ENCODE measurements at regions not wholly inside any gene's neighbourhood (a gene's known extent, or its start where the extent isn't known, plus 50 kb on each side); places are given as distances from the start of the nearest gene placed in this dataset.

DNA sequence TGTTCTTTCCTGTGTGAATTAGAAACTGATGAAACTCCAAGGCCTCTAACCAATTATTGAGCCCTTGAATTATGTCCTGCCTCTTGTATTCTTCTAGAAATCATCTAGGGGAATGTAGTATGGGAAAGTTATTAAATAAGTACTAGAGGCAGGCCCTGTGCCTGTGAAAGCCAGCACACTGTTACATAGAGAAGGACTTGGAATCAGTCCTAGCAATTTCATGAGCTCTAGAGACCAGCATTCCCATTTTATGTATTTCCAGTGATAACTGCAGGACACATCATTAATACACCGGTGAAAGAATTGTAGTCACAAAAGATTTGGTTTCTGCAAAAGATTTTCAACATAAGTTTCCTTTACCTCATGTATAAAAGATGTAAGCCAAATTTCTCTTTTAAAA is 168.5 kb upstream of the VLDLR start:
- no peaks in the 10 kb centered on the region for H3K4me1 ChIP-seq (ENCODE audit: insufficient read depth, insufficient read length)
- H3K4me3 ChIP-seq (ENCODE audit: insufficient read length, low read depth) = no peak overlapping the region
- DNase-seq (ENCODE audit: low read depth, low spot score) = no peak
- H3K36me3 ChIP-seq (ENCODE audit: insufficient read depth, insufficient read length, low read length) = no peaks in the 10 kb centered on the region
- H3K9ac ChIP-seq (ENCODE audit: insufficient read length, low read depth) = no peak overlapping the region
- H3K9me3 ChIP-seq (ENCODE audit: insufficient read depth, low read length) = no peaks in the 10 kb centered on the region
- H3K27me3 ChIP-seq (ENCODE audit: insufficient read depth, insufficient read length) = no peaks in the 10 kb centered on the region
- TF ChIP-seq ZNF274 (IDR thresholded peaks at IDR 0.05; ENCODE audit: low read depth, low read length) (no peak), YY1 (IDR thresholded peaks at IDR 0.05; ENCODE audit: insufficient read depth, insufficient read length) (no peak), SUZ12 (IDR thresholded peaks at IDR 0.05; ENCODE audit: extremely low read depth, insufficient read depth, insufficient read length) (no peak)

DNA sequence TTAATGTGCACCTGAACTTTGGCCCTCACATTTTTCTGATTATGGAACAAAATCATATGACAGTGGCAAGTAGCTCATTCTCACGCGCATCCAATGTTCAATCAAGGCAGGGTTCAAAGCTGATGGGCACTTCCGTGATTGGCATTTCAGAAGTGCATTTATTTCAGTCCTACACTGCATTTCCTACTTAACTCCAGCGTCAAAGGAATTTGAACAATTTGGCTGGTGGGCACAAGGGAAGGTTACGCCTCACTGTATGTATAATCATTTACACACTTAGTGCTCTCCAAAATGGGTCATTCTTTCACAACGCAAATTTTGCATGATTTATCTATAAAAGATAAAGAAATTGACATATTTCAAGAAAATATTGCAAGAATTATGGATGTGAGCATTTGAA is 167.9 kb upstream of the VLDLR start:
- Histone ChIP-seq H3K4me3 (ENCODE audit: insufficient read length, low read depth) (no peak overlapping the region), H3K4me1 (ENCODE audit: insufficient read depth, insufficient read length) (no peaks in the 10 kb centered on the region), H3K9ac (ENCODE audit: insufficient read length, low read depth) (no peak overlapping the region), H3K27me3 (ENCODE audit: insufficient read depth, insufficient read length) (no peaks in the 10 kb centered on the region), H3K36me3 (ENCODE audit: insufficient read depth, insufficient read length, low read length) (no peaks in the 10 kb centered on the region), H3K9me3 (ENCODE audit: insufficient read depth, low read length) (no peaks in the 10 kb centered on the region)
- TF ChIP-seq ZNF274 (IDR thresholded peaks at IDR 0.05; ENCODE audit: low read depth, low read length) (no peak), YY1 (IDR thresholded peaks at IDR 0.05; ENCODE audit: insufficient read depth, insufficient read length) (no peak), SUZ12 (IDR thresholded peaks at IDR 0.05; ENCODE audit: extremely low read depth, insufficient read depth, insufficient read length) (no peak)
- DNase-seq (ENCODE audit: low read depth, low spot score) = no peak

DNA sequence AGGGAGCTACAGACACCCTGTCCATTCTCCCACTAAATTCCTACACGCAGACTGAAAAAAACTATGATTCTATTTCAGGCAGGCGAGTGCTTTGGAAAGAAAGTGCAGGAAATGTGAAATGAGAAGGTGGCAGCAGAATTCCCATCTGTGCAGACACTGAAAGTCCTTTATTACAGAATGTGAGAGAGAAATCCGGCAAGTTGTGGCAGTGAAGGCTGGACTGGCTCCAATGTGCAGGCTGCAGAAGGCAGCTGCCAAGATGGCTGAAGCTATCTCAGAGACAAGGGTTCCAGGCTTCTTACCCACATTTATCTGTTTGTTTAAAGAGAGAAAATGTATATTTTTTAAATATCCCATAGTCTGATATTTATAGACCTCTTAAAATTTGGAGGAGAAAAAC is 161.8 kb upstream of the VLDLR start:
- Histone ChIP-seq H3K36me3 (ENCODE audit: insufficient read depth, insufficient read length, low read length) (no peaks in the 10 kb centered on the region), H3K4me1 (ENCODE audit: insufficient read depth, insufficient read length) (no peaks in the 10 kb centered on the region), H3K9ac (ENCODE audit: insufficient read length, low read depth) (no peak overlapping the region), H3K4me3 (ENCODE audit: insufficient read length, low read depth) (no peak overlapping the region), H3K27me3 (ENCODE audit: insufficient read depth, insufficient read length) (no peaks in the 10 kb centered on the region), H3K9me3 (ENCODE audit: insufficient read depth, low read length) (peaks cover 10% of the 10 kb centered on the region)
- no peak for TF ChIP-seq SUZ12 (IDR thresholded peaks at IDR 0.05; ENCODE audit: extremely low read depth, insufficient read depth, insufficient read length)
- no peak for TF ChIP-seq YY1 (IDR thresholded peaks at IDR 0.05; ENCODE audit: insufficient read depth, insufficient read length)
- no peak for TF ChIP-seq ZNF274 (IDR thresholded peaks at IDR 0.05; ENCODE audit: low read depth, low read length)
- DNase-seq (ENCODE audit: low read depth, low spot score) = no peak

DNA sequence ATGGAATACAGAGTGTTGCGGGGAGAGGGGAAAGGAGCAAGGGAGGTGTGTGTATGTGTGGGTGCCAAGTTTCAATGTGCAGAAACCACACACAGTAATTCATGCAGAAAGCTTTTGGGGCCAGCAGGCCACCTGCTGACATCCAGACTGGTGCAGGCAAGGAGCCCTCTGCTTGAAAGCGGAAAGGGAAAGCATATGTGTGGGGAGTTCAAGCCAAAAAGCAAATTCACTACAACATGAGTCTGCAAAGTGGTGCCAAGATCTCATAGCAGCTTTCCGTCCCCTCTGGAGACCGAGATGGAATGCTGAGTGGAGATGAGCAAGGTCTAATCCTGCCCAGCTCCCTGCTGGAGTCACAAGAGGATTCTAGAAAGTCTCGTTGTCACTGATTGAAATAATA is 159.7 kb upstream of the VLDLR start:
- H3K27me3 ChIP-seq (ENCODE audit: insufficient read depth, insufficient read length) = no peaks in the 10 kb centered on the region
- TF ChIP-seq YY1 (IDR thresholded peaks at IDR 0.05; ENCODE audit: insufficient read depth, insufficient read length) (no peak), SUZ12 (IDR thresholded peaks at IDR 0.05; ENCODE audit: extremely low read depth, insufficient read depth, insufficient read length) (no peak), ZNF274 (IDR thresholded peaks at IDR 0.05; ENCODE audit: low read depth, low read length) (no peak)
- no peaks in the 10 kb centered on the region for H3K36me3 ChIP-seq (ENCODE audit: insufficient read depth, insufficient read length, low read length)
- H3K4me1 ChIP-seq (ENCODE audit: insufficient read depth, insufficient read length) = no peaks in the 10 kb centered on the region
- peaks cover 16% of the 10 kb centered on the region for H3K9me3 ChIP-seq (ENCODE audit: insufficient read depth, low read length)
- no peak for DNase-seq (ENCODE audit: low read depth, low spot score)
- H3K4me3 ChIP-seq (ENCODE audit: insufficient read length, low read depth) = no peak overlapping the region
- H3K9ac ChIP-seq (ENCODE audit: insufficient read length, low read depth) = no peak overlapping the region

DNA sequence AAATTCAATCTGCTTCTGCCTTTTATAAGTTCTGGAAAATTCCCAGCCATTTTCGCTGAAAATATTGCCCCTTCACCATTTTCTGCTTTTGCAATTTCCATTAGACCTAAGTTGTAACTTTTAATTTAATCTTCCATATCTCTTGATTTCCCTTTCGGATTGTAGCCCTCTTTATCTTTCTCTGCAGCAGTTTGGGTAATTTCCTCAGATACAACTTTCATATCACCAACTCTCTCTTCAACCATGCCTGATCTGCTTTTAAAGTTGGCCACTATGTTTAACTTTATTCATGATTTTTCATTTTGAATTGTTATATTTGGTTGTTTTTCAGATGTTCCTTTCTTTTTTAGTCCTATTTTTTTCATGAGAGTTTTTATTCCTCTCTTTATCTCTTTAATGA is 157.0 kb upstream of the VLDLR start:
- H3K9ac ChIP-seq (ENCODE audit: insufficient read length, low read depth) = no peak overlapping the region
- H3K9me3 ChIP-seq (ENCODE audit: insufficient read depth, low read length) = peaks cover 16% of the 10 kb centered on the region
- no peak for DNase-seq (ENCODE audit: low read depth, low spot score)
- H3K36me3 ChIP-seq (ENCODE audit: insufficient read depth, insufficient read length, low read length) = no peaks in the 10 kb centered on the region
- H3K4me1 ChIP-seq (ENCODE audit: insufficient read depth, insufficient read length) = no peaks in the 10 kb centered on the region
- H3K4me3 ChIP-seq (ENCODE audit: insufficient read length, low read depth) = no peak overlapping the region
- no peak for TF ChIP-seq YY1 (IDR thresholded peaks at IDR 0.05; ENCODE audit: insufficient read depth, insufficient read length)
- TF ChIP-seq SUZ12 (IDR thresholded peaks at IDR 0.05; ENCODE audit: extremely low read depth, insufficient read depth, insufficient read length) = no peak
- H3K27me3 ChIP-seq (ENCODE audit: insufficient read depth, insufficient read length) = no peaks in the 10 kb centered on the region

DNA sequence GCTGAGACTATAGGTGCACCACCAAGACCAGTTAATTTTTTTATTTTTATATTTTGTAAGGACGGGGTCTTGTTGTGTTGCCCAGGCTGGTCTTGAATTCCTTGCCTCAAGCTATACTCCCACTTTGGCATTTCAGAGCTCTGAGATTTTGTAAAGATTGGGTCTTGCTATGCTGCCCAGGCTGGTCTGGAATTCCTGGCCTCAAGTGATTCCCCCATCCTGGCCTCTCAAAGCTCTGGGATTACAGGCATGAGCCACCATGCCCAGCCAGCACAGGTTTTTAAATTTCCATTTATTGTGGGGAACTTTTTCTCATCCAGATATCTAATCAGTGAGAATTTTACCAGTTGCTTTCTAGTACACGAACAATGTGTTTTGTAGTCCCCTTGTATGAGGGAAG is 156.1 kb upstream of the VLDLR start:
- Histone ChIP-seq H3K9ac (ENCODE audit: insufficient read length, low read depth) (no peak overlapping the region), H3K4me3 (ENCODE audit: insufficient read length, low read depth) (no peak overlapping the region), H3K27me3 (ENCODE audit: insufficient read depth, insufficient read length) (no peaks in the 10 kb centered on the region), H3K4me1 (ENCODE audit: insufficient read depth, insufficient read length) (no peaks in the 10 kb centered on the region), H3K36me3 (ENCODE audit: insufficient read depth, insufficient read length, low read length) (no peaks in the 10 kb centered on the region), H3K9me3 (ENCODE audit: insufficient read depth, low read length) (peaks cover 16% of the 10 kb centered on the region)
- no peak for TF ChIP-seq ZNF274 (IDR thresholded peaks at IDR 0.05; ENCODE audit: low read depth, low read length)
- DNase-seq (ENCODE audit: low read depth, low spot score) = no peak

DNA sequence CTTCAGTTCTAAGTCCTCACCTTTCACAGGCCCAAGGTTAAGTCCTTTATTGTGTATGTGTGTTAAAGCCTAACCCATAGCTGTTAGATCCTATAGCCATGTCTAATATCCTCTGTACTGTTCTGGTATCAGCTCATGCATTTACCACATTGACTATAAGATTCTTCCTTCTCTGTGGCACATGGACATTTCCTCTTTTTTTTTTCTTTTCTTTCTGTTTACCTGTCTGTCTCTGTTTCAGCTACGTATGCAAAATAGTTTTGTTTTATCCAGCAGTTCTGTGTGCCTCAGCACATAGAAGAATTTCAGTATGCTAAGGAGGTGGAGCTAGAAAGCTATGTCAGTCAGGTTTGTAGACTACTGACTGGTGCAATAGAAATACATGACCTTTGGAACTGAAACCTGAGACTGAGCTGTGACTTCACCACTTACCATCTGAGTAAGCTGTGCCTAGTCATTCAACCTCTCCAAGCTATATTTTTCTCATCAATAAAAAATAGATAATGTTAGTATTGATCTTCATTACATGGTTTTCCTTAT is 155.6 kb upstream of the VLDLR start:
- no peaks in the 10 kb centered on the region for H3K27me3 ChIP-seq (ENCODE audit: insufficient read depth, insufficient read length)
- DNase-seq (ENCODE audit: low read depth, low spot score) = no peak
- peaks cover 16% of the 10 kb centered on the region for H3K9me3 ChIP-seq (ENCODE audit: insufficient read depth, low read length)
- no peak for TF ChIP-seq ZNF274 (IDR thresholded peaks at IDR 0.05; ENCODE audit: low read depth, low read length)
- H3K36me3 ChIP-seq (ENCODE audit: insufficient read depth, insufficient read length, low read length) = no peaks in the 10 kb centered on the region
- H3K9ac ChIP-seq (ENCODE audit: insufficient read length, low read depth) = no peak overlapping the region
- no peak overlapping the region for H3K4me3 ChIP-seq (ENCODE audit: insufficient read length, low read depth)
- no peaks in the 10 kb centered on the region for H3K4me1 ChIP-seq (ENCODE audit: insufficient read depth, insufficient read length)

DNA sequence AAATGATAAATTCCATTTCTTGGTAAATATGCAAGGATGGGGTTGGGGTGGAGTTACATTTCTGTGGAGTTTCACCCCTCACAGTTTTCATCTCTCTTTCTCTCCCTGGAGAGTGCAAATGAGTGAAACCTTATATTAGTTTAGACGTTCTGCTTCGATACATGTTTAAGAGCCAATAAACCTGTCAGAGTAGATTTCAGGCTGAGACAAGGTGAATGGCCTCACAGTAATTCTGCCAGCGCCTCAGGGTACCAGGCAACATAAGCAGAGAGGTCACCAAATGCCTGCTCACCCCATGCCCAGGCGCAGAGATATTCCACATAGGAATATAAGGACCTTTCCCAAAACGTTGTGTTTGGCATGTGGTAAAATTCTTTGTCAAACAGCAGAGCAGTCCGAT is 154.9 kb upstream of the VLDLR start:
- no peak for DNase-seq (ENCODE audit: low read depth, low spot score)
- no peak overlapping the region for H3K4me3 ChIP-seq (ENCODE audit: insufficient read length, low read depth)
- H3K9ac ChIP-seq (ENCODE audit: insufficient read length, low read depth) = no peak overlapping the region
- H3K36me3 ChIP-seq (ENCODE audit: insufficient read depth, insufficient read length, low read length) = no peaks in the 10 kb centered on the region
- H3K4me1 ChIP-seq (ENCODE audit: insufficient read depth, insufficient read length) = no peaks in the 10 kb centered on the region
- H3K9me3 ChIP-seq (ENCODE audit: insufficient read depth, low read length) = peaks cover 16% of the 10 kb centered on the region
- no peak for TF ChIP-seq SUZ12 (IDR thresholded peaks at IDR 0.05; ENCODE audit: extremely low read depth, insufficient read depth, insufficient read length)
- no peak for TF ChIP-seq YY1 (IDR thresholded peaks at IDR 0.05; ENCODE audit: insufficient read depth, insufficient read length)
- no peak for TF ChIP-seq ZNF274 (IDR thresholded peaks at IDR 0.05; ENCODE audit: low read depth, low read length)
- no peaks in the 10 kb centered on the region for H3K27me3 ChIP-seq (ENCODE audit: insufficient read depth, insufficient read length)

Data from NT2/D1 (cell line).